GM12872 (cell line): ENCODE measurements at regions not wholly inside any gene's neighbourhood (a gene's known extent, or its start where the extent isn't known, plus 50 kb on each side); places are given as distances from the start of the nearest gene placed in this dataset.

Experiments used
- TF ChIP-seq, protein P1 (sequence below): IDR thresholded peaks from 3 replicates; pipeline ENCODE4 v1.5.1; 2011; ENCODE audit warnings: low read depth, mild to moderate bottlenecking, low read length, moderate library complexity; ENCODE audit not compliant: insufficient read depth

DNA sequence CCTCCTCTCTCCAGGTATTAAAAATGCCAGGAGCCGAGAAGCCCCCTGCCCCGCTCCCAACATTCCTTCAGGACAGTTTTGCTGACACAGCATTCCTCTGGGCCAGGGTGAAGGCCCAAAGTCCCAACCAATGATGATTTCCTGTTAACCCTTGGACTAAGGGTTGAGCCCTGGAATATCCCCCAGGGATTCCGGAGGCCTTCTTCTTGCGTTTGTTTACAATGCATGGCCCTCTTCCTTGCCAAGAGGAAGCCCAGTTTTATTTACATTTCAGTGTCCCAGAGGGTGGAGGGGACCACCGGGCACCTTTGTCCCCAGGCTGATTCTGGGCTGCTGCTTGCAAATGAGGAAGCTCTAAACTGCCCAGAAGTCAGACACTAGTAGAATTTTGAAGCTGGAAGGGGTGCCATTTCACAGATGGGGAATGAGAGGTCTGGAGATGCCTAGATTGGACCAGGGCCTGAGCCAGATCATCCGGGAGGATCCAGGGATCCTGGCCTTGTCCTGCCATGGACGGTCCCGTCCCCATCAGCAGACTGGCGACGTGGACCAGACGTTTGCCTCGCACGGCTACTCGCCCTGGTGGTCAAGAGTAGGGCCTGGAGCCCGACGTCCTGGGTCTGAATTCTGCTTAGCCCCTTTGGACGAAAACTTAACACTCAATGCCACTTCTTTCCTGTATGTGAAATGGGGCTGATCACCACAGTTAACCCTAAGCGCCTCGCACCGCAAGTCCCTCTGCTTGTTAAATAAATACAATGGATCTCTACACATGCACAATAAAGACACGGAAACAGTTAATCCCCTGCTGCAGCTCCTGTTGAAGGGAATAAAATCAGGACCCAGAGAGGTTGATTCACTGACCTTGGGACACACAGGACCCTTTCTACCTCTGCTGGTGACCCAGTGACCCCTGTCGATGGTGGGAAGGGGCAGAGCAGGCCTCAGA lies 55.6 kb upstream of the CIBAR2 start:
- TF ChIP-seq, protein P1, sequence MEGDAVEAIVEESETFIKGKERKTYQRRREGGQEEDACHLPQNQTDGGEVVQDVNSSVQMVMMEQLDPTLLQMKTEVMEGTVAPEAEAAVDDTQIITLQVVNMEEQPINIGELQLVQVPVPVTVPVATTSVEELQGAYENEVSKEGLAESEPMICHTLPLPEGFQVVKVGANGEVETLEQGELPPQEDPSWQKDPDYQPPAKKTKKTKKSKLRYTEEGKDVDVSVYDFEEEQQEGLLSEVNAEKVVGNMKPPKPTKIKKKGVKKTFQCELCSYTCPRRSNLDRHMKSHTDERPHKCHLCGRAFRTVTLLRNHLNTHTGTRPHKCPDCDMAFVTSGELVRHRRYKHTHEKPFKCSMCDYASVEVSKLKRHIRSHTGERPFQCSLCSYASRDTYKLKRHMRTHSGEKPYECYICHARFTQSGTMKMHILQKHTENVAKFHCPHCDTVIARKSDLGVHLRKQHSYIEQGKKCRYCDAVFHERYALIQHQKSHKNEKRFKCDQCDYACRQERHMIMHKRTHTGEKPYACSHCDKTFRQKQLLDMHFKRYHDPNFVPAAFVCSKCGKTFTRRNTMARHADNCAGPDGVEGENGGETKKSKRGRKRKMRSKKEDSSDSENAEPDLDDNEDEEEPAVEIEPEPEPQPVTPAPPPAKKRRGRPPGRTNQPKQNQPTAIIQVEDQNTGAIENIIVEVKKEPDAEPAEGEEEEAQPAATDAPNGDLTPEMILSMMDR = no peak

DNA sequence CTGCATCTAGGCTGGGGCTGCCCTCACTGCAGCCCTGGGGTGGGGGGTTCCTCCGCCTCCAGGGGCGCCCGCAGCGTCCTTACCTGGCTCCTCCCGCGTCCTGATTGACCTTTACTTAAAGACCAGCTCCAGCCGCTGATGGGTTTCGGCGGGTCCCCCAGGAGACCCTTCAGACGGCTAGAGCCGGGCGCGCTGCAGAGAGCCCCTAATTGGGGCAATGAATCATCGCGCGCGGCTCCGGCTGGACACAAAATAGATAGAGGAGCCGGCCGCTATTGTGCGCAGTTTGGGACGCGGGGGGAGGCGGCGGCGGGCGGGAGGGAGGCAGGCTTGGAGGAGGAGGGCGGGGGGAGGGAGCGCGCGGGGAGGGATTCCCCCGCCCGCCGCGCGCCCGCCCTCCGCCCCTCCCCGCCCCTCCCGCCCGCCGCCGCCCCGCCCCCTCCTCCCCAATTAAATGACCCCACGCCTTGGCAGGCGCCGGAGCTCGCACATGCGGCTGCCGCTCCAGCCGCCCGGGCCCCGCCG lies 56.5 kb upstream of the CIBAR2 start:
- TF ChIP-seq, protein P1 = no peak

DNA sequence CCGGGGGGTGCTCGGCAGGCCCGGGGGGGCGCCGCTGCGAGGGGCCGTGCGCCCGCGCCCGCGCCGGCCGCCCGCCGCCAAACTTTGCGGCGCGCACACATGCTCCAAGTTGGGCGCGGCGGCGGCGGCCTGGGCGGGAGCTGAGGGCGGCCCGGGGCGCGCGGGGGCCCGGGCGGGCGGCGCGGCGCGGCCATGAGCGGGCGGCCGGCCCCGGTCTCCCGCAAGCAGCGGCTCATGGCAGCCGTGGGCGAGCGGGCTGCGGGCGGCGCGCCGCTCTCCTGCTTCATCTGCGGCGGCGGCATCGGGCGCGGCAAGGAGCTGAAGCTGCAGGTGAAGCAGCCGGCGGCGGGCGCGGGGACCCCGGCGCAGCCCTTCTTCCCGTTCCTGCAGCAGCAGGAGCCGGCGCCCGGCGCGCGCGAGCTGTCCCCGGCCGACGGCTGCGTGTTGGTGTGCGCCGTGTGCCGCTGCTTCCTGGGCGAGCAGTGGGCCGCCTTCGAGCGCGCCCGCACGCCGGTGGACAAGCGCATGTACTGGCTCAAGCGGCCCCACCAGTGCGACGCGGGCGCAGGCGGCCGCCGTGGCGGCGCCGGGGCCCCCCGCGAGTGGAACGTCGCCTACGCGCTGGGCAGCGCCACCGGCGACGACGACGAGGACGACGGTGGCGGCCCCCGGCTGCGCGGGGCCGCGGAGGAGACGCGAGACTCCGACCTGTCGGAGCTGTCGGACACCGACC lies 57.2 kb upstream of the CIBAR2 start:
- TF ChIP-seq, protein P1 = no peak

DNA sequence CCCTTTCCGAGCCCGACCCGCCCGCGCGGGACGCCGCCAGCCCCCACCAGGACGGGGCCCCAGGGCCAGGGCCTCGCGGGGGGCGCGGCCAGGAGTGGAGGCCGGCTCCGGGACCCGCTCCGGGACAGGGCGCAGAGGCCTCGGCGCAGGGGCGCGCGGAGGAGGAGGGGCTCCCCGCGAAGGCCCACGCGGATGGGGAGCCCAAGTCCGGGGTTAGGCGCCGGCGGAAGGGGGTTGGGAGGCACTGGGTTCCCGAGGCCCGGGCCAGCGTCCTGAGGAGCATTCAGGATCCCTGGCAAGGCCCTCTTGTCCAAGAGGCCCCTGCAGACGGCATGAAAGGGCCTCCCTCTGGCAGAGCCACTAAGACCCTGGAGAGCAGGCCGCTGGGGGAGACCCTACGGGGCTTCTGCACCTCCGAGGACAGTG lies 57.8 kb upstream of the CIBAR2 start:
- TF ChIP-seq, protein P1 = no peak

DNA sequence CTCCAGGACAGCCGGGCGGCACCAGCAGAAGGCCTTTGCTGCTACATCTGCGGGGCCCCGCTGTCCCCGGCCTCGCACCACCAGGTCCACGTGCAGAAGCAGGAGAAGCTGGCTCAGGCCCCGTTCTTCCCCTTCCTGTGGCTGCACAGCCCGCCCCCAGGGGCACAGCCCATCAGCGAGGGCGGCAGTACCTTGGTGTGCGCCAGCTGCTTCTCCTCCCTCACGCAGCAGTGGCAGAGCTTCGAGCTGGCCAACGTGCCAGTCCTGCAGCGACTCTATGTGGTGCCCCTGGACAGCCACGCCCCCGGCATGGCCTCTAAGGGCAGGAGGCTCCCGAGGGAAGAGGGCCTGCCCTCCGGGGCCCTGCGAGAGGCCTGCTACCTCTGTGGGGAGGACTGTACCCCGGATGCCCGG lies 58.3 kb upstream of the CIBAR2 start:
- TF ChIP-seq, protein P1 = no peak

DNA sequence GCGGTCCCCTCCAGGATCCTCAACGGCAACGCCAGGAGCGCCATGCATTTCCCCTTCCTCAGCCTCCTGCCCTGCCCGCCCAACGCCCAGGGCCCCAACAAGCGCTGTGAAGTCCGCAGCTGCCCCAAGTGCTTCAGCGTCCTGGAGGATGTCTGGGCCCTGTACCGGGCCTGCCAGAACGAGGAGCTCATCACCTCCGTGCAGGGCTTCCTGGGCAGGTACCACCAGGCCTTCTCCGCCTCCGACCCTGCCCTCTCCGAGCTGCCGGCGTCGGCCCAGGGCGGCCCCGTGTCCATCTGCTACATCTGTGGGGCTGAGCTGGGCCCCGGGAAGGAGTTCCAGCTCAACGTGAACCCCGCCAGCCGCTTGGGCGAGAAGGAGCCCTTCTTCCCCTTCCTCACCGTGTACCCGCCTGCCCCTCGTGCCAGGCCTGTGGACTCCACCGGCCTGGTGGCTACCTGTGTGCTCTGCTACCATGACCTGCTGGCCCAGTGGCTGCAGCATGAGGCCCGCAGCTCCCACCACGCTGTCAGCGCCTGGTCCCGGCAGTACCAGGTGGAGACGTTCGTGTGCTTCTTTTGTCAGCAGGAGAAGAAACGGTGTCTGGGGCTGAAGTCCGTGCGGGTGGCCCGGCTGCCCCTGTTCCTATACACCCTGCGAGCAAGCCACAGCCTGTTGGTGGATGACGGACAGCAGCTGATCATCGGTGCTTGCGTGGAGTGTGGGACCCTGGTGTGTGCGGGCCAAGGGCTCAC lies 58.9 kb upstream of the CIBAR2 start:
- TF ChIP-seq, protein P1 = no peak
